Activated T-helper 1 cell treated with anti-CD3 and anti-CD28 coated beads, Interleukin-12 subunit alpha, Interleukin-12 subunit beta, Interleukin-2, Interleukin-4 antibody, amounts not matched to agents 30 ng/mL and 10 ng/mL and 1 ng/mL, durations not matched to agents 14 hours and 24 hours and 36 hours (primary cell): ENCODE measurements at regions not wholly inside any gene's neighbourhood (a gene's known extent, or its start where the extent isn't known, plus 50 kb on each side); places are given as distances from the start of the nearest gene placed in this dataset.

Experiments
- DNase-seq: peaks from one replicate; pipeline ENCODE4 v3.0.0; 2021; ENCODE audit warnings: low spot score
- H3K27ac Mint-ChIP-seq: one replicate; pipeline ENCODE4 v1.8.0; 2021; ENCODE audit warnings: mild to moderate bottlenecking, mixed read lengths
- H3K27me3 Mint-ChIP-seq: one replicate; pipeline ENCODE4 v1.8.0; 2022; ENCODE audit warnings: mild to moderate bottlenecking, moderate library complexity, mixed read lengths; ENCODE audit not compliant: insufficient read depth
- H3K36me3 Mint-ChIP-seq: one replicate; pipeline ENCODE4 v1.8.0; 2021; ENCODE audit warnings: low read depth, mixed read lengths
- H3K4me1 Mint-ChIP-seq: one replicate; pipeline ENCODE4 v1.8.0; 2021; ENCODE audit warnings: low read depth, mixed read lengths
- H3K4me3 Mint-ChIP-seq: one replicate; pipeline ENCODE4 v1.8.0; 2021; ENCODE audit warnings: mild to moderate bottlenecking, moderate library complexity, mixed read lengths
- H3K9me3 Mint-ChIP-seq: one replicate; pipeline ENCODE4 v1.8.0; 2021; ENCODE audit warnings: mixed read lengths
- intact Hi-C: fragments of 100-400 bp; cut with micrococcal nuclease; formaldehyde crosslinking; loops from one replicate; pipeline ENCODE4 v1.15.1; 2024

DNA sequence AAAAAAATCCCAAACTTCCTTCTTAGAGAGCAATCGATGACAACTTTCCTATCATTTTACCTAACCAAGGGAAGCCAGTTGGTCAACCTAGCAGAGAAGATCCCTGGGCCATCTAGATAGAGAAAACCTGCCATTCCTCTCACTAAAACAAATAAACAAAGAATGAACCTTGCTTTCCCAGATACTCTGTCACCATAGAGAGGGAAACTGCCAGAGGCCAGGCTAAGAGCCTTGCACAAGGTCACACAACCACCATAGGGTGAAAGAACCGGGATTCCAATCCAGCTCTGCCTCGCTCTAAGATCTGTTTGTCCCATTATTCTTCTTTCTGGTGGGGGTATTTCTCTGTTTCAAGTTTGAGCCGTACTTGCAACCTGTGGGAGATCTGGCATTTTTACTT is 154.6 kb downstream of the CYRIA start:
- Mint-ChIP-seq H3K27me3 (peaks cover 28% of the 10 kb centered on the region), H3K36me3 (no peaks in the 10 kb centered on the region), H3K4me1 (no peaks in the 10 kb centered on the region), H3K27ac (no peak overlapping the region), H3K9me3 (no peaks in the 10 kb centered on the region), H3K4me3 (no peak overlapping the region)
- intact Hi-C loops: no loop called here
- DNase-seq: no peak

DNA sequence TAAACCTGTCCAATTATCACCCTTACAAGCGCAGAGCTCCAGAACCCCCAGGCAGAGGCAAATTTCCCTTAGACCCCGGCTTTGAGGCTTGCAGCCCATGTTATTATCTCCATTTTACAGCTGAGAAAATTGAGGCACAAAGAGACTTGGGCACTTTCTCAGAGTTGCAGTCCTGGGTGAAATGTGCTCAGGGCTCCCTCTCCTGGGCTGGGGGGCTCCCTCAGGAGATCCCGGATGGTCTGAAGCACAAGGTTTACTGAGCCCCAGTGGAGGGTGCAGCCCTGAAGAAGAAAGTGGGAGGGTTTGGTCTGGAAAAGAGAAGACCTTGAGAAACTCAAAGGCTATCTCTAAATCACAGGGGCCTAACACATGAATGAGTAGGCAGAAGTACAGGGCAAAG is 156.6 kb downstream of the CYRIA start:
- H3K27ac Mint-ChIP-seq: no peak overlapping the region
- H3K4me1 Mint-ChIP-seq: no peaks in the 10 kb centered on the region
- intact Hi-C loops: loop anchor here (5.0 kb wide), 1 partner anchor 567 kb away; the partner anchor contains the start of gene MYCN
- H3K36me3 Mint-ChIP-seq: no peaks in the 10 kb centered on the region
- no peak overlapping the region for H3K4me3 Mint-ChIP-seq
- peaks cover 28% of the 10 kb centered on the region for H3K27me3 Mint-ChIP-seq
- no peaks in the 10 kb centered on the region for H3K9me3 Mint-ChIP-seq
- no peak for DNase-seq

DNA sequence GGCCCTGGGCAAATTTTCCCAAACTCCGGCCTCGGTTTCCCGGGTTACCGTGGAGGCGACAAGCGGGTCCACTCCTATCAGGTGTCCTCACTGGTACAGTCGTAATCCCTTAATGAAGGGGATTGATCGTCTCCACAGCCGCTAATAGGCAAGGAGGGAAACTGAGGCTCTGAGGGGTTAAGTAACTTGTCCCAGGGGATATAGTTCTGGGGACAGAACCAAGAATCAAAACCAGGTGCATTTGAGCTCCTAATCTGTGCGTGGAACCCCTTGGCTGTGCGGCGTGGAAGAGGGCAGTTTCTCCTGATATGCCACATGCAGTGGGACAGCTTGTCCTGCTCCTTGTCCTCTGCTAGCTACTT is 157.2 kb downstream of the CYRIA start:
- Mint-ChIP-seq H3K36me3 (no peaks in the 10 kb centered on the region), H3K27me3 (peaks cover 28% of the 10 kb centered on the region), H3K9me3 (no peaks in the 10 kb centered on the region), H3K27ac (no peak overlapping the region), H3K4me3 (no peak overlapping the region), H3K4me1 (no peaks in the 10 kb centered on the region)
- DNase-seq: no peak
- intact Hi-C loops: loop anchor here (5.0 kb wide), 1 partner anchor 566 kb away; the partner anchor contains the start of gene MYCN

DNA sequence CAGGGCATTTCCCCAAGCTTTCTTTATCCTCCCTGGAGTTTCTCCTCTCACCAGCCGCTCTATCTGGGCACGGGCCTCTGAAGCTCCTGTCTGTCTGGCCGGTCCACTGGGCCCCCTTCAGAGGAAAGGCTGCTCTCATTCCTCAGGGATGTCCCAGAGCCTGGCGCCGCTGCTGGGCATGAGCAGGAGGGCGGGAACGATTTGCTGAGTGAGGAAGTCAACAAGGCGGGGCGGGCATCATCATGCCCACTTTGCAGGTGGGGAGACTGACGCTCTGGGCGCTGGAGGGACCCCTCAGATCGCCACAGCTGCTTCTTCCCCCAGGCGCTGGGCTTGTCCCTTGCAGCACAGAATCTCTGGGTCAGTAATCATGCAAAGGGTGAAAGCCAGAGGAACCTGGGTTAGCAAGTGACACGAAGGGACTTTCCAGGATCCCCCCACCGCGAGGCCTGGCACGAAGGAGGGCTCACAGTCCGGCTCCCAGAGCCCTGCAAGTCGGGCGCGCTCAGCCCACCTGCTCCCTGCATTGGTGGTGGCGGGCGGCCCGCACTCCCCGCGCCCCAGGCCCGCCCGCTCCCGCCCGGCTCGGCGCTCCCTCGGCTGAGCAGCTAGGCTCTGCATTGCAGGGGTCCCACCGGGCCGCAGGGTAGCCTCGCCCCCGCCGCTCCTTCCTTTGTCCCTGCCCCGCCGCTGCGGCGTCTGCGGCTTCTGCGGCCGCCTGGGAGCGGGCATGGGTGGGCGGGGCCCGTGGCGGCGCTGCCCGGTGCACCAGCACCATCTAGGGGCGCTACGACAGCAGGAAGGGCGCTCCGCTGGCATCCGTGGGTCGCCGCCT is 157.8 kb downstream of the CYRIA start:
- Mint-ChIP-seq H3K27ac (no peak overlapping the region), H3K4me3 (no peak overlapping the region), H3K27me3 (peaks cover 28% of the 10 kb centered on the region), H3K9me3 (no peaks in the 10 kb centered on the region), H3K36me3 (no peaks in the 10 kb centered on the region), H3K4me1 (no peaks in the 10 kb centered on the region)
- intact Hi-C loops: loop anchor here (5.0 kb wide), 1 partner anchor 566 kb away; the partner anchor contains the start of gene MYCN
- no peak for DNase-seq

DNA sequence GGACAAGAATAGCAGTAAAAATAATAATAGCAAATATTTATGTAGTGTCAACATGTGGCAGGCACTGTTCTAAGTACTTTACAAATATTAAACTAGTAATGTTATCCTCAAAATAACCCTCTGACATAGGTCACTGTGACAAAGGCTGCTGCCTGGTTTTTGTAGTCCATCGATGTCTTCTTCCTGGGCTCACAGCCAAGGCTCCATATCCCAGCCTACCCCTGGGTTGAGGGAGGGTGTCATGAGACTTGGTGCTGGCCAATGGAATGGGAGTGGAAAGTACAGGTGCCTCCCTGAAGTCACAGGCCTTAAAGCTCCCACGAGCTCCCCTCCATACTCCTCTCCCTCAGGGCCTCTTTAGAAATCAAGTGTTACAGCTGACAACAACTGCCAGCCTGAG is 159.3 kb downstream of the CYRIA start:
- Mint-ChIP-seq H3K4me3 (no peak overlapping the region), H3K9me3 (no peaks in the 10 kb centered on the region), H3K27me3 (peaks cover 27% of the 10 kb centered on the region), H3K36me3 (no peaks in the 10 kb centered on the region), H3K4me1 (no peaks in the 10 kb centered on the region), H3K27ac (no peak overlapping the region)
- intact Hi-C loops: loop anchor here (5.0 kb wide), 1 partner anchor 564 kb away; the partner anchor contains the start of gene MYCN
- no peak for DNase-seq

DNA sequence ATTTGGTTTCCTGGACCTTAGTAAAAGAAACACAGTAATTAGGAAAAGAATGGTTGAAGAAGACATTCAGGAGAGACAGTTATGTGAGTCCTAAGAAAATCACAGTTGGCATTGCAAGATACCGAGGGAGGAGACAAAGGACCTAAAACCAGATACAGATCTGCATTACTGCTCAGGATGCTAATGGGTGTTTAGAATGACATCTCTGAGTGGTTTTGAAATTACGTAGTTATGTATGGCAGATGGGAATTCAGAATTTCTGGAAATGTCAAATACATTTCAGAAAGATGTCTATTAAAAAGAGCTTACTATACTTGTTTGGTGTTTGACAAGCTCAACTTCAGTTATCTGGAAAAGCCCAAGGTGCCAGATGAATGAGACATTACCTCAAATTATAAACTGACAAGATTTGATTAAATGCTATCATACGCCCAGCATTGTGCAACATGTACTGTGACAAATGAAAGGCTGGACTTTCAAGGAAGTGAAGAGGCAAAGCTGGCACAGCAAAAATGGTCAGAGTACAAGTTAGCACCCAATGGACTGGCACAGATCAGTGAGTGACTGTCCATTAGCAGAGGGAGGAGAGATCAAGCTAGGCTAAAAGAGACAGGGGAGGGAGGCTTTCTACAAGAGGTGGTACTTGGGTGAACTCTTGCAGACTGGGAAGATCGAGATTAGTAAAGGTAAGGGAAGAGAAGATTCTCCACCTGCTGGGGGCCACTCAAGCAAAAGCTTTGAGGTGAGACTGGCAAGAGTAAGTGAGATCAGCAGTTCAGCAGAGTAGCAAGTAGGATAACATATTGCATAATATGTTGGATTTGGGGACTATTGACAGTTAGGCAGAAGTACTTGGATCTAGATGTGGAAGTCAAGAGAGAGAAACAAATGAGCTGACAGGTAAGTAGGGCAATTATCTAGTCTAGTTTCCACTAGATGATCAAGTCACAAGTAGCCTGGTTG is 168.9 kb downstream of the CYRIA start:
- no peak overlapping the region for H3K27ac Mint-ChIP-seq
- intact Hi-C loops: no loop called here
- no peak for DNase-seq
- no peaks in the 10 kb centered on the region for H3K9me3 Mint-ChIP-seq
- H3K36me3 Mint-ChIP-seq: no peaks in the 10 kb centered on the region
- no peaks in the 10 kb centered on the region for H3K4me1 Mint-ChIP-seq
- no peak overlapping the region for H3K4me3 Mint-ChIP-seq
- no peaks in the 10 kb centered on the region for H3K27me3 Mint-ChIP-seq

DNA sequence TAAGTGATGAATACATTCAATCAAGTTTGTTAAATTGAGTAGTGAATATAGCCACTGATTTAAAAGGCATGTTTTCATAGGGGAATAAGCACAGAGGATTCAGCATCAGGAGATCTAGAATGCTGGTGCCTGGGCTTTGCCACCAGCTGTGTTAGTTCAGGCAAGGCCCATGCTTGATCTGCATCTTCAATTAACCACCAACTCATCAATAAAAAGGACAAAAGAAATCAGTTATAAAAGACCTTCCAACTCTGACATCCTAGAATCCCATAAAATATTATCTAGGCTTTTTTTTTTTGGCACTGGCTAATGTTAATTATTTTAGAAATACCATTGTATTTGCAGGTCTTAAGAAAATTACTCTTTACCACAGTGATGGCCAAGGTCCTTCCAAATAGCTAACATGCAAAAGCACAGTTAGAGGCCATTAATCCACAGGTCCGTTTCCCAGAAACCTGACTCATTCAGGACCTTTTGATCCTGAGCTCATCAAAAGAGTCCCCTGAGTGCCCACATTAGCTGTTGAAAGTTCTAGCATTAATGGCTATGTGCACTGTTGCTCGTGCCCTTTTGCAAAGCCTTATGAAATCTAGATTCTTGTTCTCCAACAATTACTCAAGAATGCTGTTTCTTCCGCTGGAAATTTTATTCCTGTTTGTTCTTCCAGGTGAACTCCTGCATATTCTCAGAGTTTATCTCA is 170.0 kb downstream of the CYRIA start:
- no peak overlapping the region for H3K27ac Mint-ChIP-seq
- DNase-seq: no peak
- no peaks in the 10 kb centered on the region for H3K36me3 Mint-ChIP-seq
- no peaks in the 10 kb centered on the region for H3K9me3 Mint-ChIP-seq
- H3K4me3 Mint-ChIP-seq: no peak overlapping the region
- H3K27me3 Mint-ChIP-seq: peaks cover 2% of the 10 kb centered on the region
- intact Hi-C loops: no loop called here
- no peaks in the 10 kb centered on the region for H3K4me1 Mint-ChIP-seq

DNA sequence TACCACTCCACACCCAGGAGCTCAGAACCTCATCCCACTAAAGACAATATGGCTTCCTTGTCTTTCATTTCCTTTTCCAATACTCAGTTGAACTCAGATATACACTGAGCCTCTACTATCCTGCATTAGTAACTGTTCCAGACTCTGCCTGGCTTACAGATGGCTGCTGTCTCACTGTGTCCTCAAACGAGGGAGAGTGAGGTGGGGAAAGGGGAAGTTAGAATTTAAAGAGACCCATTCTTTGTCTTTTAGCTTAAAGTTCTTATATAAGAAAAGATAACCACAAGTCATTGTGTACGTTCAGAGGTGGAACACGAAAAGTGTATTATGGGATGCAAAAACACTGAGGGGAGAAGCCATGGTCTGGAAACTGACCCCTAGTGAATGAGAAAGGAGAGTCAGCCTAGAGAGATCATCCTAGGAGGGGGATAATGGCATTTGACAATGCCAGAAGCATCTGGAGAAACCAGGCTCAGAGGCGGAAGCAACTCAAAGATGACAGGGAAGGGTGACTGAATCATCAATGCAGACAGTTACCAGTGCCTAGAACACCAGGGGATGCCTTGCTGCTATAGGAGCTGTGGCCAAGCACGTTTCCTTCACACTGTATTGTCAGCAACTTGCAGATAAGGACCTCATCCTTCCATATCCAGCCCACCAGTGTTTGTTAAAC is 170.7 kb downstream of the CYRIA start:
- Mint-ChIP-seq H3K4me1 (no peaks in the 10 kb centered on the region), H3K4me3 (no peak overlapping the region), H3K27ac (no peak overlapping the region), H3K9me3 (no peaks in the 10 kb centered on the region), H3K27me3 (peaks cover 2% of the 10 kb centered on the region), H3K36me3 (no peaks in the 10 kb centered on the region)
- intact Hi-C loops: no loop called here
- no peak for DNase-seq

DNA sequence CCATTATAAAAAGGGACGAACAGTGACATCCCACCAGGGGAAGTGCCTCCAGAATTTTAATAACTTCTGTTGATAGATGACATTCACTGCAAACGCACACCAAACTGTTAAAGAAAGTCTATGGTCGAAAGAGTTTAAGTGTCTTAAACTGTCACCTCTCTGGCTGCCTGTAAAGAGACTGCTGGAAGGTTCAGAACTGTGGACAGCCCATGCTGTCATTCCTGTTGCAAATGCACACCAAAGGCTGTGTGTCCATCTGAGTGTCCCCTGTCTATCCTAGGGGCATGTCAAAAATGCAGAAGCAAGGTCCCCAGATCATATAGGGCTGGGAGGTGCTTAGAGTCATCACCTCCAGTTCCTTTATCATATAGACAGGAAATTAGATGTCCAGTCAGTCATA is 171.8 kb downstream of the CYRIA start:
- Mint-ChIP-seq H3K4me1 (no peaks in the 10 kb centered on the region), H3K4me3 (no peak overlapping the region), H3K27ac (no peak overlapping the region), H3K9me3 (no peaks in the 10 kb centered on the region), H3K36me3 (no peaks in the 10 kb centered on the region), H3K27me3 (peaks cover 2% of the 10 kb centered on the region)
- DNase-seq: no peak
- intact Hi-C loops: no loop called here

DNA sequence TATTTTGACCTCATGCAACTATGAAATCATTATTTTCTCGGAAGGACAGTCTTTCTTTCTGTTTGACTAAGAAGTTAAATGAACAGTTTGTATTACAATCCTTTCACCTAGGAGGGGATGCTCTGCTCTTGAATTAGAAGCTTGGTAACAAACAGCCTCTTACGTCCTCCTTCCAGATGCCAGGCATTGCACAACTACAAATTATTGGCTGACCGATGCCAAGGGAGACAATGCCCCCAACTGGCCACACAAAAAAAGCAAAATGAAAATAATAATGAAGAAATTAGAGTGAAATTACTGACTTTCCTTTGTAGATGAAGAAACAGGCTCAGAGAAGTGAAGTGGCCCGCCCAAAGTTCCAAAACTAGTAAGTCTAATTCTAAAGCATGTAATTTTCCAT is 177.9 kb downstream of the CYRIA start:
- DNase-seq: no peak
- Mint-ChIP-seq H3K4me3 (no peak overlapping the region), H3K4me1 (no peaks in the 10 kb centered on the region), H3K27me3 (peaks cover 2% of the 10 kb centered on the region), H3K9me3 (no peaks in the 10 kb centered on the region), H3K27ac (no peak overlapping the region), H3K36me3 (no peaks in the 10 kb centered on the region)
- intact Hi-C loops: no loop called here

DNA sequence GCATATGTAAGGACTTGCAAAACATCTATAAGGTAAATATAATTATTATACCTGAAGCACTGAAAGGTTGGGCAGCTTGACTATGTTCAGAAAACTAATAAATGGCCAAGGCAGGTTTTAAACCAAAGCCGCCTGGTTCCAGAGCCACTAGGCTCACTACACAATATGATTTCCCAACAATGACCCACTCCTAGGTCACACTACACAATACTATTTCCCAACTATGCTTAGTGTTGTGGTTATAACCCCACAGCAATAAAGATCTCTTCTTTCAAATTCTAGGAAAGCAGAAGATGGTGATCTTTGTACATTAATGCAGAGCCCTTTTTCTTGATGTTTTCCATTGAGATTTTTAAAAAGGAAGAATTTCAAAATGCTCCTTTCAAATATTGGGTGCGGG is 180.4 kb downstream of the CYRIA start:
- Mint-ChIP-seq H3K27ac (no peak overlapping the region), H3K36me3 (no peaks in the 10 kb centered on the region), H3K27me3 (peaks cover 3% of the 10 kb centered on the region), H3K9me3 (no peaks in the 10 kb centered on the region), H3K4me3 (no peak overlapping the region), H3K4me1 (no peaks in the 10 kb centered on the region)
- intact Hi-C loops: no loop called here
- no peak for DNase-seq

DNA sequence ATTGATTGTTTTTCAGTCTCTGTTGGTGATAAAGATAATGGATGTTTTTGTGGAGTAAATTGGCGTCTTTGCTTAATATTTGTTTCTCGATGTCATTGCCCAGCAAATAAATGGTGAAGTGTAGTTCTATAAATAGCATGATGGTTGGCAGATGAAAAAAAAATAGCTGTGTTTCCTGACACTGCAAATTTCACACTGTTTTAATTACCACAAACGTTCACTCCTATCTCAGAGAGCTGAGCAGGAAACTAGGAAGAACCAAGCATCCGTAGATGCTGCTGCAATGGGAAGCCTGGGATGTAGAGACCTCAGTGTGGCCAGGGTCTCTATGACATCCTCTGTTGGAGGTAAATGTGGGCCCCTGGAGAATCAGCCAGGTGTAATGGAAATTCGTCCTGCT is 183.2 kb downstream of the CYRIA start:
- Mint-ChIP-seq H3K27ac (no peak overlapping the region), H3K27me3 (peaks cover 3% of the 10 kb centered on the region), H3K4me3 (no peak overlapping the region), H3K36me3 (no peaks in the 10 kb centered on the region), H3K4me1 (no peaks in the 10 kb centered on the region), H3K9me3 (no peaks in the 10 kb centered on the region)
- intact Hi-C loops: no loop called here
- DNase-seq: no peak
